ENCODE measurements at regions not wholly inside any gene's neighbourhood (a gene's known extent, or its start where the extent isn't known, plus 50 kb on each side); places are given as distances from the start of the nearest gene placed in this dataset.

GRCh38 chr18:51660188-51660715 lies 462.8 kb upstream of the MEX3C start:
- TF ChIP-seq CTCF (IDR thresholded peaks at IDR 0.05) (no peak), POLR2A (IDR thresholded peaks at IDR 0.05) (no peak)

All from body of pancreas (tissue), 4 donors.